GM19099 (cell line): ENCODE measurements at regions not wholly inside any gene's neighbourhood (a gene's known extent, or its start where the extent isn't known, plus 50 kb on each side); places are given as distances from the start of the nearest gene placed in this dataset.

Experiments
- POLR2A ChIP-seq: IDR thresholded peaks from 3 replicates; pipeline ENCODE4 v1.6.1; 2011; ENCODE audit warnings: low read depth; ENCODE audit not compliant: insufficient read length; ENCODE audit errors: extremely low read depth

GRCh38 chr12:4041187-4041885, 168.1 kb upstream of the PARP11 start:
- no peak for TF ChIP-seq POLR2A

- TF ChIP-seq POLR2A = no peak
Measured at GRCh38 chr12:4039931-4040330, 166.7 kb upstream of the PARP11 start.

GRCh38 chr12:4037747-4038312, 164.6 kb upstream of the PARP11 start:
- TF ChIP-seq POLR2A = no peak

GRCh38 chr12:4036671-4037271, 163.6 kb upstream of the PARP11 start:
- no peak for TF ChIP-seq POLR2A

- TF ChIP-seq POLR2A = no peak
Measured at GRCh38 chr12:4034921-4035320, 161.7 kb upstream of the PARP11 start.

- TF ChIP-seq POLR2A = no peak
Measured at GRCh38 chr12:4032924-4033615, 159.9 kb upstream of the PARP11 start.

GRCh38 chr12:4031703-4032291, 158.6 kb upstream of the PARP11 start:
- no peak for TF ChIP-seq POLR2A

- no peak for TF ChIP-seq POLR2A
Measured at GRCh38 chr12:4030929-4031702, 157.9 kb upstream of the PARP11 start.

GRCh38 chr12:4027412-4027811, 154.2 kb upstream of the PARP11 start:
- no peak for TF ChIP-seq POLR2A

GRCh38 chr12:4026517-4026916, 153.3 kb upstream of the PARP11 start:
- no peak for TF ChIP-seq POLR2A

GRCh38 chr12:4026020-4026358, 152.8 kb upstream of the PARP11 start:
- no peak for TF ChIP-seq POLR2A

- TF ChIP-seq POLR2A = no peak
Measured at GRCh38 chr12:4025181-4026019, 152.2 kb upstream of the PARP11 start.

- TF ChIP-seq POLR2A = no peak
Measured at GRCh38 chr12:4024701-4025100, 151.5 kb upstream of the PARP11 start.

GRCh38 chr12:4015225-4016091, 142.3 kb upstream of the PARP11 start:
- no peak for TF ChIP-seq POLR2A

- no peak for TF ChIP-seq POLR2A
Measured at GRCh38 chr12:4014858-4015224, 141.6 kb upstream of the PARP11 start.
